HG03097 (cell line): ENCODE measurements at regions not wholly inside any gene's neighbourhood (a gene's known extent, or its start where the extent isn't known, plus 50 kb on each side); places are given as distances from the start of the nearest gene placed in this dataset.

Experiments used
- ATAC-seq: cut with Tn5 transposase; IDR thresholded peaks from one replicate; pipeline ENCODE4 v1.9.1; 2021; ENCODE audit not compliant: unreplicated experiment, low FRiP score

DNA sequence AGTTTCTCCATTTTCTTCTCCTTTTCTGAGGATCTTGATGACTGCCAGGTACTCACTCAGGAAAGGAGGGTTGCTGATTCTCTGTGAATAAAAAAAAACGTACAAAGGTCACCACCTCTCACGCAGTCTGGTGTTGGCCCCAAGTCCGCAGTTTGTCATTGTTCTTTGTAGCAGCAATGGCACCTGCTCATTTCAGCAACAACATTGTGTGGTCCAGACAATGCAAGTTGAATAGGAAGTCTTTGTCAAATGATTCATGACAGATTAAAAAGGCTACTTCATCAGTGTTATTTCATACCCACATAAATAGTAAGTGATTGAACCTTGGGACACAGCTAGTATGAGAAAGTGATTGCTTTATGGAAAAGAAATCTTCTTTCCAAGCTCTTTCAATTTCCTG, 653.5 kb upstream of the MGMT start:
- ATAC-seq, result no peak

GRCh38 chr10:128814024-128814423, 653.0 kb upstream of the MGMT start:
- no peak for ATAC-seq

GRCh38 chr10:128814782-128815181, 652.3 kb upstream of the MGMT start:
- no peak for ATAC-seq

DNA sequence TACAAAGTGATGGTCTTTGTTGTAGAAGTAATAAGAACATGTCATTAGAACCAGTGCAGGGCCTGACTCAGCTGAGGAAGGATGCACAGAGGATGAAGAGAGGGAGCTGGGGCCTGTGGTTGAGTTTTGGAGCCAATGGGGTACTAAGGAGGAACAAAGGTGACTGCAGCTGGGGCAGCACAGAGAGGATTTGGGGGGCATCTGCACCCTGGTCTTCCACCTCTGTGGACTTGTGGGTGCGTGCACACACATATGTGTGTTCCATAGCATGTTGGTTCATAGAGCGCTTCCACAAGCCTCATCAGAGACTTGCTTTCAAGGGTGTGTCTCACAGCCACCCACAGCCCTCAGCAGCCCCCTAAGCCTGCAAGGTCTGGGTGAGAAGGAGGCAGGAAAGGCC, 650.3 kb upstream of the MGMT start:
- ATAC-seq, result no peak

DNA sequence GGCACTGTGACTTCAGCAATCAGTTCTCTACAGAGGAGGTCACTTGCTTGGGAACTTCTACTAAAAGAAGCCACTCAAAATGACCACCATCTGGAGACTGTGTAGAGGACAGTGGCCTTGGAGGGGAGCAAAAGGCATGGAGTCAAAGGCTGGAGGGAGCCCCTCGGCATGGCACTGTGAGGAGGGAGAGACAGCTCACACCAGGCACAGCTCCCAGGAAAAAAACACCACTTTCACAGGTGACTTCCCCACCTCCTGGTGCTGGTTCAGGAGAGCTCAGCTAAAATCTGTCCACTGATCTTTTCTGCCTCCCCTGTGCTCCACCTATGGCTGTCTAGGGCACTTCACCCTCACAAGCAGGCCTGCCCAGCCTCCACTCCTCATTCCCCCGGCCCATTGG, 649.4 kb upstream of the MGMT start:
- no peak for ATAC-seq

GRCh38 chr10:128820663-128821062, 646.4 kb upstream of the MGMT start:
- ATAC-seq, result no peak

- no peak for ATAC-seq
Measured at GRCh38 chr10:128823201-128823600, 643.8 kb upstream of the MGMT start.

- ATAC-seq, result no peak
Measured at GRCh38 chr10:128825626-128826025, 641.4 kb upstream of the MGMT start.

DNA sequence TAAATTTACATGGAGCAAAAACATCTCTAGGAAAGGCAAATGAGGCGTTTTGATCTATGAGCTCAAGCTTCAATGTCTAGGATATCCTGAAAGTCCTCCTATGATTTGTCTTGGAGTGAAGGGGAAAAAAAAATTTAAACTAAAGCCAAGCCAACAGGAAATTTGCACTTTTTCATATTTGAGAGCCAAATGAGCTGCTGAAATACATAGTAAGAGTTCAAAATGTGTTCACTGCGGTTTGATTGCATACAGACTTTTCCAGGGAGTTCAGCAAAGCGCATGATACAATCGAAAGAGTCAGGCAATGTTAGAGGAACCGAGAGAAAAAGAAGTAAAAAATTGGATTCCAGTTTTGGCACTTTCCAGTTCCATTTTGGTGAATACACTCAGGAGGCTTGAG, 633.4 kb upstream of the MGMT start:
- ATAC-seq, result no peak

DNA sequence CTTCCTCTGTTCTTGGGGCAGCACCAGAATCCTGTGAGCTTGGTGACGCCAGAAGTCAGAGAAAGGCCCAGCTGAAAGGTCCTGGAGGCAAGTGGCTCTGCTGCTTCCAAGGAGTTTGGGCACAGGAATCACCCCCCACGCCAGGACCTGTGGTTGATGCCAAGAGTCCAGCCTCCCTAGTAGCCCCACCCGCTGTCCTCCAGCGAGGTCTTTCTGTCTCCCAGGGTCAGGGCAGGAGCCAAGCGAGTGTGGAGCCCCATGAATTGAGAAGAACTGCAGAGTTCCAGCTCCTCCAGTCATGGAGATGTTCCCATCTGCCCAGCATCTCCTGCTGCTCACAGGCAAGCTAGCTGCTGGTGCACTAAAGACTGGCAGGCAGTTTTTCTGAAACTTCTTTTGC, 631.7 kb upstream of the MGMT start:
- no peak for ATAC-seq

- no peak for ATAC-seq
Measured at GRCh38 chr10:128837478-128837877, 629.6 kb upstream of the MGMT start.

DNA sequence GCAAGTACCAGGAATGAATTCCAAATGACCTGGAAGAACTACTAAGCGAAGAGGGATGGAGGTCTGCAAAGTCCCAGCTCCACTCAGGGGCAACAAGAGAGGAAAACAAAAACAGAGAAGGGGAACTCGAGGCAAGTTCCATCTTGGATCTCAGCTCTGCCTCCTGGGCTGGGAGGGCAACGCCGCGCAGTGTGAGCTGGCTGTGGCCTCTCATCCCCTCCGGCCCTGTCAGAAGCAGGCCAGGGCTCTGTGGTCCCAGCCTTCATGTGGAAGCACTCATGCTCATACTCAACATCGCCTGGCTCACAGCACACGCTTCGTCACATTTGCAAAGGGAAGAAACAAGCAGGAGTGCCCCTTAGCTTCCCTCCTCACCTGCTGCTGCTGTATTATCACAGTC, 627.9 kb upstream of the MGMT start:
- ATAC-seq, result no peak

DNA sequence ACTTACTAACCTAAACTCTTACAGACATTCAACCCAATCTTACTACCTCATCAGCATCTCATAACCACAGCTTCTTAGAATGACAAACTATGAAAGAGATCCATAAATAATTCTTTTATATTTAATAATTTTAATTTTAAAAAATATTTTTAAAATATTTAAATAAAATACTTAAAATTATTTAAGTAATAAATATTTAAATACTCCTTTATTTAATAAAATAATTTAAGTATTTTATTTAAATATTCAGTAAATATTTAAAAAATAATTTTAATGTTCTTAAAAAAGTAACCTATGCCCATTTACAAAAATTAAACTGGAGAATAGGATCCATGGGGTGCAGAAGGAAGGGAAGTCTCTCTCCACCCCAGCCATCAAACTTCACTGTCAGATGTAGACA, 627.3 kb upstream of the MGMT start:
- ATAC-seq, result no peak

DNA sequence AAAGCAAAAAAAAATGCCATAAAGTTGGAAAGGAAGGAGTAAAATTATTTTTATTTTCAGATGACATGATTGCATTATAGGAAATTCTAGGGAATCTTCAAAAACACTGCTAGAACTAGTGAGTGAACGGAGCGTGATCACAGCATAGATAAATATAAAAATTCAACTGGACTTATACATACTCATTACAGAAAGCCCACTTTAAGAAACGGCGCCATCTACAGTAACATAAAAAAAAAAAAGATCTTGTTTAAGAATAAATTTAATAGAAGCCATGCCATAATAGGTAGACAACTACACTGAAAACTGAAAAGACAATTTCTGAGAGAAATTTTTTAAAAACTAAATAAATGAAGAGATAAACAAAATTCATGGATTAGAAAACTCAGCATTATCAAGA, 623.1 kb upstream of the MGMT start:
- ATAC-seq, result no peak

- ATAC-seq, result no peak
Measured at GRCh38 chr10:128846927-128847326, 620.1 kb upstream of the MGMT start.

GRCh38 chr10:128848810-128849209, 618.2 kb upstream of the MGMT start:
- no peak for ATAC-seq

DNA sequence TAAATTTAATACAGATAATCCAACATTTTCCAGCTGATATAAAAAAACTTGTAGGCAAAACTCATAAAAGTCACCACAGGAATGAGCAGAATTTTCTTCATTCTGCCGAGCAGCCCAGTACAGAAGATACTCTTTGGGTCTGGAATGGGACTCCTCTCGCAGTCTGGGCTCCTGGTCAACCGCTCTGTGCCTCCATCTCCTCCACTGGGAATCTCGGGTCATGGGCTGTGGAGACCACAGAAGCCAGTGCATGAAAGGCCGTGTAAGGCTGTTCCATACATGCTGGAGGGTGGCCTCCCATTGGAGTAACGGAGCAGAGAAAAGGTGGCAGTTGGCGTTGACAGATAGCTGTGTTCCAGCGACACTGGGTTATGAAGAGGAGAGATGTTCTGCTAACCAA, 616.4 kb upstream of the MGMT start:
- no peak for ATAC-seq

DNA sequence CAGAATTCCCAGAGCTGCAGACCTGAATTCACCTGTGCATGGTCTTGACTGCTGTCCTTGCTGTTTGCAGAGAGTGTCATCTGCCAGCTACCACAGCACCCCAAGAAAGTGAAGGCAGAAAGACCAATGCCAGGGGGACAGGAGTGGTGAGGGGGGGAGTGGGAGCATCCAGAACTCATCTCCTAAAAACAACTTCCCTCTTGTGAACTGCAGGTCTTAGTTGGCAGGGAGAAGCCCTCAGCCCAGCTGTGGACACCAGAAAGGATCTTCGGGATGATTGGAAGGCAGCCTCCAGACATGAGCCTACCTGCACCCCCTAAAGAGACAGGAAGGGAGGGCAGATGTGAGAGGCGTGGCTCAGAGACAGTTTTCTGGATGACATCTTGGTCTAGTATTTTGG, 615.8 kb upstream of the MGMT start:
- ATAC-seq, result no peak

GRCh38 chr10:128851726-128852125, 615.3 kb upstream of the MGMT start:
- no peak for ATAC-seq

- ATAC-seq, result no peak
Measured at GRCh38 chr10:128852449-128852848, 614.6 kb upstream of the MGMT start.

DNA sequence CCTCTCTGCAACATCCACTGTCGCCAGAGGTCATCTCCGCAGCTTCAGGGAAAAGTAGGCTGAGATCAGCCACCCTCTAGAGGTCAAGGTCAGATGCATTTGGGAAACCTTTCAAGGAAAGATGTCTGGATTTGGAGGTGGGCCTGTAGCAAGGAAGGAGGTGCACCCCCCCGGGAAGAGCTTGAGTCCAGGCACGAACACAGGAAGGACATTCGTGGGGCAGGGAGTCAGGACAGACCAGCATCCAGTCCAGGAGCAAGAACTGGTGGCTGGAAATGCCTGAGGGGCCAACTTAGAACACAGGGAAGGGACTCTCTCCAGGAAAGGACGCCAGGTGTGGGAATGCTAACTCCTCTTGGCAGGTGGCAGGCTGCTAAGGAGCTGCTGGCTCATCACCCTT, 614.1 kb upstream of the MGMT start:
- ATAC-seq, result no peak

- no peak for ATAC-seq
Measured at GRCh38 chr10:128853537-128853936, 613.5 kb upstream of the MGMT start.

GRCh38 chr10:128854204-128854603, 612.8 kb upstream of the MGMT start:
- ATAC-seq, result no peak

GRCh38 chr10:128854963-128855362, 612.1 kb upstream of the MGMT start:
- no peak for ATAC-seq
